HUES48 (cell line): ENCODE measurements at regions not wholly inside any gene's neighbourhood (a gene's known extent, or its start where the extent isn't known, plus 50 kb on each side); places are given as distances from the start of the nearest gene placed in this dataset.
"Not testable (repeated sequence)": the region's sequence is repeated elsewhere in the genome, so short reads cannot be mapped to it uniquely, and the experiment has no call there.

Experiments used
- H3K27ac ChIP-seq: one replicate; pipeline ENCODE4 v1.7.0; 2013; ENCODE audit warnings: low read depth, low read length, inconsistent platforms
- H3K27me3 ChIP-seq: 2 replicates; pipeline ENCODE4 v1.6.1; 2013; ENCODE audit warnings: mild to moderate bottlenecking, low read length; ENCODE audit not compliant: control insufficient read depth, insufficient read depth
- H3K36me3 ChIP-seq: 2 replicates; pipeline ENCODE4 v1.6.1; 2013; ENCODE audit warnings: low read length; ENCODE audit not compliant: control insufficient read depth, insufficient read depth
- H3K4me1 ChIP-seq: 2 replicates; pipeline ENCODE4 v1.6.1; 2013; ENCODE audit warnings: mild to moderate bottlenecking, low read length; ENCODE audit not compliant: control insufficient read depth, insufficient read depth
- H3K4me3 ChIP-seq: 2 replicates; pipeline ENCODE4 v1.5.1; 2013; ENCODE audit warnings: mild to moderate bottlenecking, low read depth, low read length
- H3K9ac ChIP-seq: 2 replicates; pipeline ENCODE4 v1.6.1; 2013; ENCODE audit warnings: mild to moderate bottlenecking, low read depth, low read length, moderate library complexity
- H3K9me3 ChIP-seq: 2 replicates; pipeline ENCODE4 v1.6.1; 2013; ENCODE audit warnings: low read length; ENCODE audit not compliant: control insufficient read depth, insufficient read depth

DNA sequence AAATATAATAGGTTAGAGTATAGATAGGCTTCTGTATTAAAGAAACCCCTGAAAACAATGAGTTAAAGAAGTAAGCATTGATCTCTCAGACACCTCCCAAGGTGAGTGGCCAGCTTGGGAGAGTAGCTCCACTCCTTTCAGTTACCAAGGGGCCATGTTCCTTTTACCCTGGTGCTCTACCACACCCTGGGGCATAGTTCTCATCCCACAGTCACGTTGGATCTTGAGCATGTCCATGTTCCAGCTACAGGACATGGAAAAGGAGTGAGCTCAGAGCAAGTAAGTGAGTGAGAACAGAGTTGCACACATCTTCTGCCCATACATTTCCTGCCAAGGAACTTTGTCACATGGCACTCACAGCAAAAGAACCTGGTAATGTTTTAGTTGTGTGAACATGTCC is 325.9 kb upstream of the SLC39A10 start:
- Histone ChIP-seq H3K27ac (no peak overlapping the region), H3K9ac (no peak overlapping the region), H3K4me1 (no peaks in the 10 kb centered on the region), H3K9me3 (no peaks in the 10 kb centered on the region), H3K36me3 (no peaks in the 10 kb centered on the region), H3K27me3 (no peaks in the 10 kb centered on the region), H3K4me3 (no peak overlapping the region)

DNA sequence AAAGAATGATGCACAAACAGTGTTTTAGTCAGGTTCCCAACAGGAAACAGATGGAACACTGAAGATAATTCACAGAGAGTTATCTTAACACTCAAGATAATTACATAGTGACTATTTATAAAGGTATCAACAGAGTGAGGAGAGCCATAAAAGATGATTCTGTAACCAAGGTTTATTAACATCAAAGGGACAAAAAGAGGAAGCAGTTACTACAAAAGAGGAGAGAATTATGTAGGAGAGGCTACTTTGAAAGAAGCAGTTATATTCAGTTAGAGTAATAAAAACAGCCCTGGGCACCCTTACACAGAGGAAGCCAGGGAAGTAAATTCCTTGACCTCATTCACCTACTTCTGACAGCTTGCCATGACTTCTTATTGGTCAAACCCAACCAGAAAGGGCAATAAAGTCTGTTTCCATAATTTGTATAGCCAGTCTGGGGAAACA is 326.5 kb upstream of the SLC39A10 start:
- H3K9ac ChIP-seq, result no peak overlapping the region
- no peaks in the 10 kb centered on the region for H3K36me3 ChIP-seq
- H3K27ac ChIP-seq, result no peak overlapping the region
- H3K4me3 ChIP-seq, result no peak overlapping the region
- H3K27me3 ChIP-seq, result no peaks in the 10 kb centered on the region
- no peaks in the 10 kb centered on the region for H3K4me1 ChIP-seq
- no peaks in the 10 kb centered on the region for H3K9me3 ChIP-seq

DNA sequence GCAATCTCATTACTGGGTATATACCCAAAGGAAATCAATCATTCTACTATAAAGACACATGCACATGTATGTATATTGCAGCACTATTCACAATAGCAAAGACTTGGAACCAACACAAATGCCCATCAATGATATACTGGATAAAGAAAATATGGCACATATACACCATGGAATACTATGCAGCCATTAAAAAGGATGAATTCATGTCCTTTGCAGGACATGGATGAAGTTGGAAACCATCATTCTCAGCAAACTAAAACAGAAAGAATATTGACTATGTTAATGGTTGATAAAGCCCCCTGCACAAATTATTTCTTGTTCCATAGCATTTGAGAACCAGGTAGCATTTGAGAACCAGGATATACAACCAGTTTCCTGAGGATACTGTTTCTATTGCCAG is 327.2 kb upstream of the SLC39A10 start:
- H3K4me3 ChIP-seq, H3K36me3 ChIP-seq, H3K4me1 ChIP-seq, H3K27me3 ChIP-seq, H3K9ac ChIP-seq, H3K27ac ChIP-seq, H3K9me3 ChIP-seq: not testable (repeated sequence)

DNA sequence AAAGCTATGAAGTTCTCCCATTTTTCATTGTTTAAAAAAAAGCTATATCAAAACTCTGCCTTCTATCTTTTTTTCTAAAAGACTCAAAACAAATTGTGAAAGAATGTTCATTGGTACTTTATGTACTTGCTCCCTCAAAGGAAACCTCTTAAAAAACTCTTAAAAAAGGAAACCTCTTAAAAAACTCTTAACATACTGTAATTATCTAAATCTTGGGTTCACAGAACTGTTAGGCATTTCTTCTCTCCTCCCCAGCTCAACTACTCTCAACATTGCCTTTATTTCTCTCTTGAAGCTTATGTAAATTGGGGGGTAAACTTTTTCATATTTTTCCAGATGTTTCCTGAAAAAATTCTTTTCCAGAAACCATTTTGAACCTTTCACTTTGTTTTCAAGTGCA is 330.5 kb upstream of the SLC39A10 start:
- H3K27ac ChIP-seq, result no peak overlapping the region

DNA sequence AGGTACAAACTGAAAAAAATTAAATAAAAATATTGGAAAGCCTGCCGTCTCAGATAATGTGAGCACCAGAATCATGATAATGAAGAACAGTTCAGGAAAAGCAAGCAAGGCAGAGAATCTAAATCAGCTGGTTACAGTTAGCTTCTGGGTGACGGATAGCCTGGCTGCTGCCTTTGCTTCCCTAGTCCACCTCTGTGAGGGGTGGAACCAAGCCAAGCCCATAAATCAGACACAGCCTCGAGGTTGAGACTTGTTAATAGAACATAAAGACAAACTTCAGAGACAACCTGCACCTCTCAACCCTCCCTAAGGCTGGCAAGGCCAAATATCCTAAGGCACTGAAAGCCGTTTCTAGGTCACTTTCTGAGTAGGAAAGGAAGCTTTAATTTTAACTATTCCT is 334.7 kb upstream of the SLC39A10 start:
- Histone ChIP-seq H3K27ac (no peak overlapping the region), H3K9ac (no peak overlapping the region), H3K4me1 (no peaks in the 10 kb centered on the region), H3K36me3 (no peaks in the 10 kb centered on the region), H3K9me3 (no peaks in the 10 kb centered on the region), H3K27me3 (no peaks in the 10 kb centered on the region), H3K4me3 (no peak overlapping the region)

More for the DNA sequence above, 330.5 kb upstream of the SLC39A10 start:
- H3K4me3 ChIP-seq, result no peak overlapping the region
- no peaks in the 10 kb centered on the region for H3K36me3 ChIP-seq
- H3K4me1 ChIP-seq, result no peaks in the 10 kb centered on the region
- no peaks in the 10 kb centered on the region for H3K27me3 ChIP-seq
- no peak overlapping the region for H3K9ac ChIP-seq
- no peaks in the 10 kb centered on the region for H3K9me3 ChIP-seq

DNA sequence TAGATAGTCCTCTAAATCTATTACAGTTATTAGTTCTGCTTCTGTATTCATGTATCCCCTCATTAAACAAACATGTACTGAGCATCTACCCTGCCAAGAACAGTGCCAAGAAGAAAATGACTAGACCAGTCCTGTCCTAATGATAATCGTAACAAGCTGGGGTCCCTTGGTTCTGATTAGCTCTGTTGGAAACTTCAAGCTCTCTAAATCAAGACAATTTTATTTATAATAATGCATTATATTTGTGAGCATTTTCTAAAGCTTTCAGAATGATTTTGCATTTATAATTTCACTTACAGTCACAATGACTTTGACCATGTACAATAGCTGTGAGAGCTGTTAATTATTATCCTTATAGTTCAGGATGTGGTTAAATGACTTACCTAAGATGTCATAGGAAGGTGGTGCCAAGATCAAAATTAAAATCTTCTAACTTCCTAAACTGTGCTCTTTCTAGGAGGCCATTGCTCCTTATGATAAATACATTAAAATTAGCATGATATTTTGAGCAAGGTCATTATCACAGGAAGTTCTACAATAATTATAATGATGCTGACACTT is 336.5 kb upstream of the SLC39A10 start:
- H3K4me1 ChIP-seq, result no peaks in the 10 kb centered on the region
- H3K4me3 ChIP-seq, result no peak overlapping the region
- H3K9ac ChIP-seq, result no peak overlapping the region
- no peaks in the 10 kb centered on the region for H3K36me3 ChIP-seq
- H3K9me3 ChIP-seq, result no peaks in the 10 kb centered on the region
- no peak overlapping the region for H3K27ac ChIP-seq
- H3K27me3 ChIP-seq, result no peaks in the 10 kb centered on the region

DNA sequence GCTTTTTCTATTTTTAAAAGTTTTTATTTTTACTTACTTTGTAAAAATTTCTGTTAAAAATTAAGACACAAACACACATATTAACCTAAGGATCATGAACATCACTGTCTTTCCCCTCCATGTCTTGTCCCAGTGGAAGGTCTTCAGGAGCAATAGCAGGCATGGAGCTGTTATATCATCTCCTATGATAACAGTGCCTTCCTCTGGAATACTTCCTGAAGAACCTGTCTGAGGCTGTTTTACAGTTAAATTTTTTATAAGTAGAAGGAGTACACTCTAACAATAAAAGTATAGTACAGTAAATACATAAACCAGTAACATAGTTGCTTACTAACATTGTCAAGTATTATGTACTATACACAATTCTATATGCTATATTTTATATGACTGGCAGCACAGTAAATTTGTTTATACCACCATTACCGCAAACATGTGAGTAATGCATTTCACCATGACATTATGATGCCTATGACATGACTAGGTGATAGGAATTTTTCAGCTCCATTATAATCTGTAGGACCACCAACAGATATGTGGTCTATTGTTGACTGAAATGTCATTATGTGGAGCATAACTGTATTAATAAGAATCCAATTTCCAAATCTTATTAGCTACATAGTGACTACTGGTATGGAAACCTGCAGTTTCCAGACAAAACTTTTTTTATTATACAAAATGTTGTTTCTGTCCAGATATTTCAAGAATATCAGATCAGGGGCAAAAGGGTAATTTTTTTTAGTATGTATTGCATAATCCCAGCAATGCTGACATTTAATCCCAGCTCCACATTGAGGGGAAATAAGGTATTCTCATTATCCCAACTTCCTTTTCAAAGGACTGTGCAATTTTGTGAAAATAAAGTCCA is 337.2 kb upstream of the SLC39A10 start:
- Histone ChIP-seq H3K27me3 (no peaks in the 10 kb centered on the region), H3K4me1 (no peaks in the 10 kb centered on the region), H3K9ac (no peak overlapping the region), H3K9me3 (no peaks in the 10 kb centered on the region), H3K27ac (no peak overlapping the region), H3K36me3 (no peaks in the 10 kb centered on the region), H3K4me3 (no peak overlapping the region)

DNA sequence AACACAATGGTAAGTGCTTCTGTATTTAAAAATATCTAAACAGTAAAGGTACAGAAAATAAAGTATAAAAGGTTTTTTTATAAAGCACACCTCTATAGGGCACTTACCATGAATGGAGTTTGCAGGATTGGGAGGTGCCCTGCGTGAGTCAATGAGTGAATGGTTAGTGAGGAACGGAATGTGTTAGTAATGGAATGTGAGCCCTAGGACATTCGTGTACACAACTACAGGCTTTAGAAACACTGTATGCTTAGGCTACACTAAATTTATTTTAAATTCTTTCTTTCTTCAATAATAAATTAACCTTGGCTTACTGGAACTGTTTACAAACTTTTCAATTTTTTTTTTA is 337.9 kb upstream of the SLC39A10 start:
- H3K4me1 ChIP-seq, result no peaks in the 10 kb centered on the region
- H3K27me3 ChIP-seq, result no peaks in the 10 kb centered on the region
- H3K27ac ChIP-seq, result no peak overlapping the region
- no peak overlapping the region for H3K4me3 ChIP-seq
- H3K9me3 ChIP-seq, result no peaks in the 10 kb centered on the region
- no peaks in the 10 kb centered on the region for H3K36me3 ChIP-seq
- no peak overlapping the region for H3K9ac ChIP-seq

DNA sequence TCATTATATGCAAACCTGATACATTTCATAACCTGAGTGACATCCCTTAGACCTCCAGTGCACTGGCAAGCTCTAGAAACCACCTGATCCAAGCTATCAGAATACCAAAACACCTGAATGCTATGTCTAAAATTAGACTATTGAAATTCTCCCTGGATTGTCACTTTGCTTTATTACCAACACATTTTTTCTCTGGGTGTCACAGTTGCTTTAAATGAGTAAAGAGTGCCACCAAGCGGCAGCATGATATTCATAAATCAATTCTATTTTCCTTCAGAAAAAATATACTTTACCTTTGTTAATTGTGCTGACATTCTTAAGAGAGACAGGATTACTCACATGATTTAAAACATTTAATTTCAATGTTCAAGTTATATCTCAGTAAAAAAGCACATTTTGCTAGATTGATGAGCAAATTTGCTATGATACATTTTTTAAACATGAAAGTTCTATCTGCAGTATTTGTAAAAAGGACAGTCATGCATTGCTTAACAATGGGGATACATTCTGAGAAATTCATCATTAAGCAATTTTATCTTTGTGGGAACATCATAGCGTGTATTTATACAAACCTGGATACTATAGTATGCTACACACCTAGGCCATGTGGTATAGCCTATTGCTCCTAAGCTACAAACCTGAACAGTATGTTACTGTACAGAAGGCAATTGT is 338.4 kb upstream of the SLC39A10 start:
- Histone ChIP-seq H3K36me3 (no peaks in the 10 kb centered on the region), H3K4me1 (no peaks in the 10 kb centered on the region), H3K9me3 (no peaks in the 10 kb centered on the region), H3K9ac (no peak overlapping the region), H3K27me3 (no peaks in the 10 kb centered on the region), H3K4me3 (no peak overlapping the region), H3K27ac (no peak overlapping the region)

DNA sequence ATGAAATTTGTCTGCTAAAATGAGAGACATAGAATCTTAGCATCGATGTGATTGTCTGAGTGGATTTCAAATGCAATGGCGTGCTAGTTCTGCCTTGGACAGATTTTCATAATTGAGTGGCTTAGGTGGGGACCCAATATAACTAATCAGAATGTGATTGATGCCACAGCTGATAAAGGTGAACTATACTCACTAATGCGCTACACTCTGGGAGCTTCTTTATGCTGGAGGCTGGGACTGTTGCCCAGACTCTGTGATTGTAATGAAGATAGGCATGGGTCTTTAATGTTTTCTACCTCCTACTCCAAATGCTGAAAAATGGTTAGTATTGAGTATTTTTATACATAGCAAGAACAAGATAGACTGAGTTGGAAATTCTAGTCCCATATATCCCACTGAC is 339.5 kb upstream of the SLC39A10 start:
- Histone ChIP-seq H3K9me3 (no peaks in the 10 kb centered on the region), H3K4me1 (no peaks in the 10 kb centered on the region), H3K27me3 (no peaks in the 10 kb centered on the region), H3K36me3 (no peaks in the 10 kb centered on the region), H3K9ac (no peak overlapping the region), H3K27ac (no peak overlapping the region), H3K4me3 (no peak overlapping the region)

DNA sequence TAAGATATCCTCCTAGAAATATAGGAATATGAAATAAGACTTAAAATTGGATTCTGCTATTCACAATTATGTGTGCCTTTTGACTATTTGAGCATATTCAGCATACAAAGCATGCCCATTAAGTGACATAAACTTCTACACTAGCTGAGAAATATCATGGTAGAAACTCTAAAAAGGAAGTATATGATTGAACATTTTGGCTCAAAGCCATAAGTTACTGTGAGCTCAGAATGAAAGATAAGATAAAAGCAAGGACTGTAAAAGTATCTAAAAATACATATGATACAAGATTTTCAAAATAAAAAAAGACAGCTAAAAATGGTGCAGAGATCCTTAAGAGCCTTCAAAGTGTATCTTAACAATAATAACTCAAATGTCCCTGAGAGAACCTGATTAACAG is 340.5 kb upstream of the SLC39A10 start:
- no peak overlapping the region for H3K4me3 ChIP-seq
- no peaks in the 10 kb centered on the region for H3K9me3 ChIP-seq
- no peaks in the 10 kb centered on the region for H3K36me3 ChIP-seq
- no peaks in the 10 kb centered on the region for H3K27me3 ChIP-seq
- H3K4me1 ChIP-seq, result peaks cover 2% of the 10 kb centered on the region; the same call in 1 of the 2 replicates
- H3K27ac ChIP-seq, result no peak overlapping the region
- no peak overlapping the region for H3K9ac ChIP-seq
